ENCODE measurements at regions not wholly inside any gene's neighbourhood (a gene's known extent, or its start where the extent isn't known, plus 50 kb on each side); places are given as distances from the start of the nearest gene placed in this dataset.
A peak's percentile ranks its signal among the peaks of the same experiment; 100 is the strongest.

GRCh38 chr9:109961626-109962025 is 181.6 kb downstream of the PALM2AKAP2 start:
- peak overlapping the region in 1 of 2 donors; percentile 18 for H3K27ac ChIP-seq (ENCODE audit: low read length in 2 of 2)
- intact Hi-C loops (cut with micrococcal nuclease), result no loop called here
- Mint-ChIP-seq H3K27ac (no peak overlapping the region), H3K9me3 (ENCODE audit: insufficient read depth) (no peaks in the 10 kb centered on the region), H3K4me3 (no peak overlapping the region), H3K4me1 (peaks cover 52% of the 10 kb centered on the region), H3K27me3 (no peaks in the 10 kb centered on the region)
- no CpG with 5 or more reads among the region's 2 CpGs for WGBS (ENCODE audit: insufficient coverage)
- DNase-seq (no peak), ATAC-seq (ENCODE audit: low read depth) (no peak)
- no peaks in the 10 kb centered on the region for H3K9me3 ChIP-seq (ENCODE audit: control extremely low read depth in 1 of 3, control insufficient read depth in 2 of 3, insufficient read depth in 1 of 3, low read length in 2 of 3)
- no peaks in the 10 kb centered on the region for H3K27me3 ChIP-seq (replicated peaks in 1 of 4; ENCODE audit: control extremely low read depth in 1 of 4, control insufficient read depth in 3 of 4, insufficient read depth in 4 of 4, low read length in 3 of 4)
- H3K4me3 ChIP-seq (ENCODE audit: control extremely low read depth in 1 of 5, extremely low read depth in 1 of 5, insufficient read depth in 1 of 5, low read depth in 2 of 5, low read length in 4 of 5), result no peak overlapping the region
- no peak overlapping the region for H3K9ac ChIP-seq (ENCODE audit: low read length)
- no peaks in the 10 kb centered on the region for H4K20me1 ChIP-seq (ENCODE audit: control insufficient read depth, insufficient read depth, low read length, poor library complexity, severe bottlenecking)
- H2AFZ ChIP-seq (ENCODE audit: insufficient read depth, low read depth, low read length, poor library complexity, severe bottlenecking), result no peak overlapping the region
- H3K4me1 ChIP-seq (ENCODE audit: control insufficient read depth in 2 of 2, insufficient read depth in 2 of 2, low read length in 2 of 2), result peaks cover 37 to 41% of the 10 kb centered on the region in 2 donors
- POLR2A ChIA-PET, result no interaction called here
- H3K4me2 ChIP-seq (replicated peaks; ENCODE audit: low read depth, low read length, poor library complexity, severe bottlenecking), result no peak overlapping the region
- TF ChIP-seq CTCF (IDR thresholded peaks at IDR 0.05) (no peak), EZH2 (IDR thresholded peaks at IDR 0.05; ENCODE audit: borderline replicate concordance, insufficient read depth, low read depth, low read length, poor library complexity, severe bottlenecking) (no peak)
- CTCF ChIA-PET, result interaction anchor here (1.7 kb wide), 1 partner anchor 97 kb away, joined by 4 read pairs; no protein-coding TSS in a partner anchor
- no peaks in the 10 kb centered on the region for H3K36me3 ChIP-seq (replicated peaks in 1 of 2; ENCODE audit: control extremely low read depth in 1 of 2, control insufficient read depth in 1 of 2, extremely low read depth in 1 of 2, insufficient read depth in 2 of 2, low read length in 1 of 2)
- H3K79me2 ChIP-seq (ENCODE audit: control insufficient read depth, insufficient read depth, low read length), result peaks cover 7% of the 10 kb centered on the region

- H3K36me3 ChIP-seq (replicated peaks in 1 of 2; ENCODE audit: control extremely low read depth in 1 of 2, control insufficient read depth in 1 of 2, extremely low read depth in 1 of 2, insufficient read depth in 2 of 2, low read length in 1 of 2), result no peaks in the 10 kb centered on the region
- no peak overlapping the region for H3K4me2 ChIP-seq (replicated peaks; ENCODE audit: low read depth, low read length, poor library complexity, severe bottlenecking)
- H3K4me3 Mint-ChIP-seq, result no peak overlapping the region
- H3K9ac ChIP-seq (ENCODE audit: low read length), result no peak overlapping the region
- TF ChIP-seq EZH2 (IDR thresholded peaks at IDR 0.05; ENCODE audit: borderline replicate concordance, insufficient read depth, low read depth, low read length, poor library complexity, severe bottlenecking), result no peak
- no peak for TF ChIP-seq CTCF (IDR thresholded peaks at IDR 0.05)
- peaks cover 7% of the 10 kb centered on the region for H3K79me2 ChIP-seq (ENCODE audit: control insufficient read depth, insufficient read depth, low read length)
- H2AFZ ChIP-seq (ENCODE audit: insufficient read depth, low read depth, low read length, poor library complexity, severe bottlenecking), result no peak overlapping the region
- ATAC-seq (ENCODE audit: low read depth) (no peak), DNase-seq (no peak)
- no peaks in the 10 kb centered on the region for H4K20me1 ChIP-seq (ENCODE audit: control insufficient read depth, insufficient read depth, low read length, poor library complexity, severe bottlenecking)
- H3K27ac Mint-ChIP-seq, result no peak overlapping the region
- intact Hi-C loops (cut with micrococcal nuclease), result no loop called here
- H3K27me3 Mint-ChIP-seq, result no peaks in the 10 kb centered on the region
- no peak overlapping the region for H3K4me3 ChIP-seq (ENCODE audit: control extremely low read depth in 1 of 5, extremely low read depth in 1 of 5, insufficient read depth in 1 of 5, low read depth in 2 of 5, low read length in 4 of 5)
- no peaks in the 10 kb centered on the region for H3K9me3 Mint-ChIP-seq (ENCODE audit: insufficient read depth)
- no peaks in the 10 kb centered on the region for H3K9me3 ChIP-seq (ENCODE audit: control extremely low read depth in 1 of 3, control insufficient read depth in 2 of 3, insufficient read depth in 1 of 3, low read length in 2 of 3)
- ChIA-PET POLR2A (interaction anchor here (1.8 kb wide), 1 partner anchor 40 kb away, joined by 5 read pairs; no protein-coding TSS in a partner anchor), CTCF (interaction anchor here (1.7 kb wide), 1 partner anchor 96 kb away, joined by 4 read pairs; no protein-coding TSS in a partner anchor)
- H3K27me3 ChIP-seq (replicated peaks in 1 of 4; ENCODE audit: control extremely low read depth in 1 of 4, control insufficient read depth in 3 of 4, insufficient read depth in 4 of 4, low read length in 3 of 4), result no peaks in the 10 kb centered on the region
- peaks cover 37 to 41% of the 10 kb centered on the region in 2 donors for H3K4me1 ChIP-seq (ENCODE audit: control insufficient read depth in 2 of 2, insufficient read depth in 2 of 2, low read length in 2 of 2)
- H3K27ac ChIP-seq (ENCODE audit: low read length in 2 of 2), result peak overlapping the region in 1 of 2 donors; percentile 18
- H3K4me1 Mint-ChIP-seq, result peaks cover 52% of the 10 kb centered on the region
Measured at GRCh38 chr9:109962215-109962614, 182.2 kb downstream of the PALM2AKAP2 start.

Measured in B cell (primary cell).